ENCODE measurements at regions not wholly inside any gene's neighbourhood (a gene's known extent, or its start where the extent isn't known, plus 50 kb on each side); places are given as distances from the start of the nearest gene placed in this dataset.

DNA sequence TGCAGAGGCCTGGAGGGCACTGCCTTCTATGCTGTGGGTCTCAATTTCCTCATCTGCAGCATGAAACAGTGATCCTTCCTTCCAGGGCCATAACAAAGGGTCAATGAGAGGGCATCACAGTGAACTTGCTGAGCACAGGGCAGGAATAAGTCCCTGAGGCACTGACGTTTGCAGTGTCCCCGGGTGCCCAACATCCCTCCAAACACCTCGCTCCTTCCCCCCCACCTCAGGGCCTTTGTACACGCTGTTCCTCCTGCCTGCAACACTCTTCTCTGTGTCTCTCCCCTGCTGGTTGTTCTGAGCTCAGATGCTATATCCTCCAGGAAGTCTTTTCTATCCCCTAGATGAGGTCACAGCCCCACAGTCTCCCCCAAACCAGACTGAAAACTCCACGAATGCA is 59.7 kb upstream of the TCF20 start:
- intact Hi-C loops (cut with micrococcal nuclease): no loop called here
- H3K4me1 ChIP-seq (ENCODE audit: control insufficient read depth in 2 of 2, insufficient read depth in 2 of 2, low read length in 2 of 2): peaks cover 9 to 29% of the 10 kb centered on the region in 2 donors
- H3K4me3 ChIP-seq (ENCODE audit: low read length): no peak overlapping the region
- Mint-ChIP-seq H3K4me3 (peak overlapping the region in 1 of 10 donors; percentile 8), H3K27ac (peak overlapping the region in 3 of 9 donors; percentile 12 to 25 (median 15)), H3K27me3 (no peaks in the 10 kb centered on the region), H3K4me1 (peaks cover 26 to 59% (median 51%) of the 10 kb centered on the region in 7 donors), H3K36me3 (no peaks in the 10 kb centered on the region), H3K9me3 (peaks cover 0 to 2% (median 0%) of the 10 kb centered on the region in 11 donors)
- DNase-seq (no peak), ATAC-seq (no peak)
- H3K36me3 ChIP-seq (ENCODE audit: control insufficient read depth in 2 of 3, insufficient read depth in 3 of 3, low read length in 3 of 3): no peaks in the 10 kb centered on the region
- H3K9me3 ChIP-seq (ENCODE audit: control insufficient read depth in 2 of 3, low read length in 3 of 3): no peaks in the 10 kb centered on the region
- ChIA-PET CTCF (no interaction called here), POLR2A (no interaction called here)
- H3K27ac ChIP-seq (ENCODE audit: low read depth, low read length): no peak overlapping the region
- no peaks in the 10 kb centered on the region for H3K27me3 ChIP-seq (ENCODE audit: control insufficient read depth in 2 of 2, insufficient read depth in 2 of 2, low read length in 2 of 2)

DNA sequence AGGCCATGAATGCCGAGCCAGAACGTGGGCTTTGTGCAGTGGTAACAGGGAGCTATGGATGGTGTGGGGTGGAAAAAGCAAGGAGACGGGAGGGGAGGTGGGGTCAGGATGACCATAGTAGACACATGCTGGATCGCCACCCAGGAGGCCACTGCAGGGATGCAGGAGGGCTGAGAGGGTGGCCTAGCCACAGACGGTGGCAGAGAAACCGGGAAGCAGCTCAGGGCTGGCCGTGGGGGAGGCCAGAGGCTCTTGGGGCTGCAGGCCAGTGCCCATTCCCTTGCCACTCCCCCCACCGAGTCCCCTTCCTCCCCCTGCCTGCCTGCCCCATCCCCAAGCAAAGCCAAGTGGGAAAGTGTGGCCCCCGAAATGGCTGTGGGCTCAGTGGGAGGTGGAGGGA is 59.1 kb upstream of the TCF20 start:
- POLR2A ChIA-PET: no interaction called here
- H3K4me3 ChIP-seq (ENCODE audit: low read length): no peak overlapping the region
- H3K4me1 ChIP-seq (ENCODE audit: control insufficient read depth in 2 of 2, insufficient read depth in 2 of 2, low read length in 2 of 2): peaks cover 16 to 35% of the 10 kb centered on the region in 2 donors
- H3K36me3 Mint-ChIP-seq: peaks cover 0 to 2% (median 0%) of the 10 kb centered on the region in 5 donors
- H3K27ac Mint-ChIP-seq: peak overlapping the region in 2 of 9 donors; percentile 52 to 65
- H3K36me3 ChIP-seq (ENCODE audit: control insufficient read depth in 2 of 3, insufficient read depth in 3 of 3, low read length in 3 of 3): no peaks in the 10 kb centered on the region
- peaks cover 32 to 66% (median 56%) of the 10 kb centered on the region in 7 donors for H3K4me1 Mint-ChIP-seq
- intact Hi-C loops (cut with micrococcal nuclease): no loop called here
- H3K9me3 ChIP-seq (ENCODE audit: control insufficient read depth in 2 of 3, low read length in 3 of 3): no peaks in the 10 kb centered on the region
- H3K27me3 ChIP-seq (ENCODE audit: control insufficient read depth in 2 of 2, insufficient read depth in 2 of 2, low read length in 2 of 2): no peaks in the 10 kb centered on the region
- no peaks in the 10 kb centered on the region for H3K27me3 Mint-ChIP-seq
- CTCF ChIA-PET: no interaction called here
- ATAC-seq (no peak), DNase-seq (no peak)
- peaks cover 0 to 2% (median 0%) of the 10 kb centered on the region in 11 donors for H3K9me3 Mint-ChIP-seq
- peak overlapping the region in 1 of 10 donors; percentile 51 for H3K4me3 Mint-ChIP-seq
- no peak overlapping the region for H3K27ac ChIP-seq (ENCODE audit: low read depth, low read length)

DNA sequence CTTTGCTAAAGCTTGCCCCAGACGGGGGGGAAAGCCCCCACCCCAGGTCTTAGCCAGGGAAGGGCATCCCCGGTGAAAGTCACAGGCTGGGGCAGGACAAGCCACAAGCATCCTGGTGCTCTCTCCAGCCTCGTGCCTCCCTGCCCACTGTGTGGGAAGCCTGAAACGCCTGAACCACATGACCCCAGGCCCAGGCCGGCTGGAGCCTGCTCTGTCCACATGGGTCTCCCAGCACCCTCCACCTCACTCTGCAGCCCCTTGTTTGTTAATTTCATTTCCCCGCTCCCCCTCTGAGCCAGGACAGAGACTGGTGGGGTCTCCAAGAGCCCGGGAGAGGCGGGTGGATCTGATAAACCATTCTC is 58.3 kb upstream of the TCF20 start:
- Mint-ChIP-seq H3K36me3 (peaks cover 0 to 4% (median 0%) of the 10 kb centered on the region in 5 donors), H3K27ac (peak overlapping the region in 3 of 9 donors; percentile 28 to 73 (median 54)), H3K4me3 (peak overlapping the region in 2 of 10 donors; percentile 56 to 68), H3K27me3 (no peaks in the 10 kb centered on the region), H3K9me3 (peaks cover 0 to 2% (median 0%) of the 10 kb centered on the region in 11 donors), H3K4me1 (peaks cover 34 to 71% (median 60%) of the 10 kb centered on the region in 7 donors)
- ChIA-PET CTCF (interaction anchor here (1.3 kb wide), 1 partner anchor 108 kb away, joined by 3 read pairs; no protein-coding TSS in a partner anchor), POLR2A (interaction anchor here (1.5 kb wide), 1 partner anchor 51 kb away, joined by 3 read pairs; no protein-coding TSS in a partner anchor)
- no peak overlapping the region for H3K4me3 ChIP-seq (ENCODE audit: low read length)
- no peaks in the 10 kb centered on the region for H3K36me3 ChIP-seq (ENCODE audit: control insufficient read depth in 2 of 3, insufficient read depth in 3 of 3, low read length in 3 of 3)
- no peak overlapping the region for H3K27ac ChIP-seq (ENCODE audit: low read depth, low read length)
- ATAC-seq: no peak
- intact Hi-C loops (cut with micrococcal nuclease): no loop called here
- H3K9me3 ChIP-seq (ENCODE audit: control insufficient read depth in 2 of 3, low read length in 3 of 3): no peaks in the 10 kb centered on the region
- H3K27me3 ChIP-seq (ENCODE audit: control insufficient read depth in 2 of 2, insufficient read depth in 2 of 2, low read length in 2 of 2): no peaks in the 10 kb centered on the region
- H3K4me1 ChIP-seq (ENCODE audit: control insufficient read depth in 2 of 2, insufficient read depth in 2 of 2, low read length in 2 of 2): peaks cover 17 to 36% of the 10 kb centered on the region in 2 donors
- DNase-seq: no peak

DNA sequence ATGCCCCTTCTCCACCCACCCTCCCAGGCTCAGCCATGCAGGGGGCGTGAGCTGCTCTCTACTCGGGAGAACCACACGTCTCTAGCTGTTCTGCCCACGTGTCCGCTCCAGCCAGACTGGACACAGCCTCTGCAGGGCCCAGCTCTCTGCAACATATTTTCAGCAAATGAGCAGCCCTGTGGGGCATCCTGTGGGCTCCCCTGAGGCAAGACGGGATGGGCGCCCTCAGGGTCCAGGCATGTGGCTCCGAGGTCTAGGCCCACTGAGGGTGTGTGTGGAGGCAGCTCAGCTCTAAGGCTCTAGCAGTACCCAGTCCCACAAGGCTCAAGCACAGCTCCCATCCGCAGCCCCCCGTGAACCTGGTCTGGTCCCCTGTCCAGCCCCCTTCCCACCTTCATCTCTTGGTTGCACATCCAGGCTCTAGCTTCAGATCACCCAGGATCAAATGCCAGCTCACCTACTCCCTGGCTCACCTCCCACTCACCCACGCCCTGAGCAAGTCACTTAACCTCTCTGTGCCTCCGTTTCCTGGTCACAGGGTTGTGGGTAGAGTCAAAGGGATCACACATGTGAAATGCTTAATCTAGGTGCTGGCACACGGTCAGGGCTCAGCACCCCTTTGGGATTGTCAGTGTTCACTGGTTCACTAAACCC is 57.8 kb upstream of the TCF20 start:
- Mint-ChIP-seq H3K27ac (peak overlapping the region in 6 of 9 donors; percentile 30 to 82 (median 64)), H3K27me3 (peaks cover 0 to 3% (median 0%) of the 10 kb centered on the region in 5 donors), H3K36me3 (peaks cover 0 to 4% (median 0%) of the 10 kb centered on the region in 5 donors), H3K4me3 (peak overlapping the region in 7 of 10 donors; percentile 11 to 68 (median 51)), H3K9me3 (peaks cover 0 to 4% (median 0%) of the 10 kb centered on the region in 11 donors), H3K4me1 (peaks cover 34 to 68% (median 60%) of the 10 kb centered on the region in 7 donors)
- no peak overlapping the region for H3K27ac ChIP-seq (ENCODE audit: low read depth, low read length)
- no peaks in the 10 kb centered on the region for H3K27me3 ChIP-seq (ENCODE audit: control insufficient read depth in 2 of 2, insufficient read depth in 2 of 2, low read length in 2 of 2)
- ATAC-seq (no peak), DNase-seq (no peak)
- H3K9me3 ChIP-seq (ENCODE audit: control insufficient read depth in 2 of 3, low read length in 3 of 3): no peaks in the 10 kb centered on the region
- peaks cover 17 to 36% of the 10 kb centered on the region in 2 donors for H3K4me1 ChIP-seq (ENCODE audit: control insufficient read depth in 2 of 2, insufficient read depth in 2 of 2, low read length in 2 of 2)
- no peak overlapping the region for H3K4me3 ChIP-seq (ENCODE audit: low read length)
- H3K36me3 ChIP-seq (ENCODE audit: control insufficient read depth in 2 of 3, insufficient read depth in 3 of 3, low read length in 3 of 3): no peaks in the 10 kb centered on the region
- ChIA-PET POLR2A (interaction anchor here (1.1 to 2.0 kb wide), 3 partner anchors 14 to 50 kb away, joined by 3 to 4 read pairs (median 3); no protein-coding TSS in a partner anchor), CTCF (interaction anchor here (1.3 kb wide), 1 partner anchor 108 kb away, joined by 3 read pairs; no protein-coding TSS in a partner anchor)
- intact Hi-C loops (cut with micrococcal nuclease): no loop called here

DNA sequence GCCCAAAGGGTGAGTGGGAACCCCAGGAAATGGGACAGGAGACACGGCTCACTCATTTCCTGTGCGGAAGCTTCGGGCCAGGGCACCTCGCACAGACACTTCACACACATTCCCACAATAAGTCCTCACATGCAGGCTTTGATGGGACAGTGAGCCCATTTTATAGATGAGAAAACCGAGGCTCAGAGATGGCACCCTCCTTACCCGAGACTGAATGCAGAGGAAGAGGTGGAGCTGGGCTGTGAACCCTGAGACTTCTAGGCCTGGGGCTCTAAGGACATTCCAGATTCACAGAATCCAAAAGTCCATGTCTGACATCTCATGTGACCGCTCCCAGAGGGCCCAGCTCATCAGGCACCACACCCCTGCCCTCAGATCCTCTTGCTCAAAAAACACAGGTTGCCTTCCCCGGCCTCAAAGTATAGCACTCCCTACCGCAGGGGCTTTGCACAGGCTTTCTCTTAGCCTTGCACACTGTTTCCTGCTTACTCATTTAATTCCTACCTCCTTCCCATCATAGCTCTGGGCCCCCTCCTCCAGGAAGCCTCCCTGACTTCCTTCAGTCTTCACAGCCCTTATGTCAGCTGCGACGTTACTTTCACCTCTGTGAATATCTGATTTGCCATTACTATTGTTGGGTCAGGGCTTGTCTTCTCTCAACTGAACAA is 57.1 kb upstream of the TCF20 start:
- CTCF ChIA-PET: interaction anchor here (1.3 kb wide), 1 partner anchor 109 kb away, joined by 3 read pairs; no protein-coding TSS in a partner anchor
- Histone ChIP-seq H3K27me3 (ENCODE audit: control insufficient read depth in 2 of 2, insufficient read depth in 2 of 2, low read length in 2 of 2) (no peaks in the 10 kb centered on the region), H3K36me3 (ENCODE audit: control insufficient read depth in 2 of 3, insufficient read depth in 3 of 3, low read length in 3 of 3) (no peaks in the 10 kb centered on the region), H3K4me3 (ENCODE audit: low read length) (no peak overlapping the region), H3K4me1 (ENCODE audit: control insufficient read depth in 2 of 2, insufficient read depth in 2 of 2, low read length in 2 of 2) (peaks cover 17 to 36% of the 10 kb centered on the region in 2 donors), H3K9me3 (ENCODE audit: control insufficient read depth in 2 of 3, low read length in 3 of 3) (no peaks in the 10 kb centered on the region), H3K27ac (ENCODE audit: low read depth, low read length) (no peak overlapping the region)
- H3K27ac Mint-ChIP-seq: peak overlapping the region in 6 of 9 donors; percentile 30 to 73 (median 56)
- ATAC-seq: no peak
- H3K27me3 Mint-ChIP-seq: peaks cover 0 to 3% (median 0%) of the 10 kb centered on the region in 5 donors
- peaks cover 34 to 69% (median 60%) of the 10 kb centered on the region in 7 donors for H3K4me1 Mint-ChIP-seq
- POLR2A ChIA-PET: interaction anchor here (0.7 to 2.0 kb wide), 5 partner anchors 10 to 49 kb away, joined by 3 to 4 read pairs (median 3); no protein-coding TSS in a partner anchor
- H3K4me3 Mint-ChIP-seq: peak overlapping the region in 5 of 10 donors; percentile 4 to 68 (median 37)
- H3K9me3 Mint-ChIP-seq: peaks cover 0 to 4% (median 0%) of the 10 kb centered on the region in 11 donors
- no peak for DNase-seq
- intact Hi-C loops (cut with micrococcal nuclease): no loop called here
- H3K36me3 Mint-ChIP-seq: peaks cover 0 to 5% (median 0%) of the 10 kb centered on the region in 5 donors

DNA sequence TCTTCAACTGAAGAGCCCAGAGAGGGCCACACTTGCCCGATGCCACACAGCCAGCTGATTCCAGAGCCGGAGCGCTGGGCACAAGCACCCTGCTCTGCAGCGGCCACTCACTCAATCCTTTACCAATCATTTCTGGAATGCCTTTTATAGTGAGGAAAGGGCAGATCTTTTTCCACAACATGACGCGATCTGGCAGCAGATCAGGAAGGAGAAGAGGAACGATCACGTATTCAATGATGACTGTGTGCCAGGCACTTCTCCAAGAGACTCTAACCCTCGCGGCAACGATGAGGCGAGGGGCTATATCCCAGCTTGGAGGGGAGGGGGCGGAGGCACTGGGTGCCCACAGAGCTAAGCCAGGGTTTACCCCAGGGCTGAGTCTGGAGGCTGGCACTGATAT is 56.3 kb upstream of the TCF20 start:
- Histone ChIP-seq H3K27me3 (ENCODE audit: control insufficient read depth in 2 of 2, insufficient read depth in 2 of 2, low read length in 2 of 2) (no peaks in the 10 kb centered on the region), H3K9me3 (ENCODE audit: control insufficient read depth in 2 of 3, low read length in 3 of 3) (no peaks in the 10 kb centered on the region), H3K36me3 (ENCODE audit: control insufficient read depth in 2 of 3, insufficient read depth in 3 of 3, low read length in 3 of 3) (no peaks in the 10 kb centered on the region), H3K4me3 (ENCODE audit: low read length) (no peak overlapping the region), H3K27ac (ENCODE audit: low read depth, low read length) (no peak overlapping the region), H3K4me1 (ENCODE audit: control insufficient read depth in 2 of 2, insufficient read depth in 2 of 2, low read length in 2 of 2) (peaks cover 17 to 36% of the 10 kb centered on the region in 2 donors)
- Mint-ChIP-seq H3K9me3 (peaks cover 0 to 4% (median 0%) of the 10 kb centered on the region in 11 donors), H3K27ac (peak overlapping the region in 1 of 9 donors; percentile 28), H3K4me1 (peaks cover 32 to 72% (median 55%) of the 10 kb centered on the region in 7 donors), H3K4me3 (peak overlapping the region in 2 of 10 donors; percentile 48 to 56), H3K27me3 (peaks cover 0 to 3% (median 0%) of the 10 kb centered on the region in 5 donors), H3K36me3 (peaks cover 0 to 10% (median 0%) of the 10 kb centered on the region in 5 donors)
- no peak for DNase-seq
- intact Hi-C loops (cut with micrococcal nuclease): no loop called here
- ChIA-PET CTCF (interaction anchor here (0.7 kb wide), 1 partner anchor 529 kb away, joined by 3 read pairs; no protein-coding TSS in a partner anchor), POLR2A (interaction anchor here (0.7 to 2.0 kb wide), 4 partner anchors 11 to 23 kb away, joined by 3 to 4 read pairs (median 4); no protein-coding TSS in a partner anchor)
- no peak for ATAC-seq
